RWPE2 (cell line): ENCODE measurements at regions not wholly inside any gene's neighbourhood (a gene's known extent, or its start where the extent isn't known, plus 50 kb on each side); places are given as distances from the start of the nearest gene placed in this dataset.
"Not testable (repeated sequence)": the region's sequence is repeated elsewhere in the genome, so short reads cannot be mapped to it uniquely, and the experiment has no call there.

Experiments
- ATAC-seq: fragments of 200-7000 bp; cut with Tn5 transposase; 3 replicates; pipeline ENCODE4 v1.9.1; 2021; ENCODE audit warnings: low read depth
- DNase-seq: peaks from one replicate; pipeline ENCODE4 v3.0.0-alpha.2; 2020; ENCODE audit warnings: low spot score
- H3K27ac ChIP-seq: fragments of 450-650 bp; 2 replicates; pipeline ENCODE4 v1.5.1; 2017; ENCODE audit warnings: mild to moderate bottlenecking; ENCODE audit not compliant: poor library complexity, severe bottlenecking
- H3K27me3 ChIP-seq: fragments of 250-450 bp; sonication (Bioruptor Pico); 2 replicates; pipeline ENCODE4 v1.5.1; 2021; ENCODE audit warnings: mild to moderate bottlenecking, moderate library complexity; ENCODE audit not compliant: insufficient read depth, poor library complexity, severe bottlenecking
- H3K36me3 ChIP-seq: fragments of 250-450 bp; sonication (Bioruptor Pico); 2 replicates; pipeline ENCODE4 v1.5.1; 2020; ENCODE audit warnings: low read depth, mild to moderate bottlenecking, moderate library complexity
- H3K4me1 ChIP-seq: fragments of 250-450 bp; sonication (Bioruptor Pico); 2 replicates; pipeline ENCODE4 v1.5.1; 2021; ENCODE audit warnings: mild to moderate bottlenecking, moderate library complexity; ENCODE audit not compliant: insufficient read depth, poor library complexity, severe bottlenecking
- H3K4me3 ChIP-seq: fragments of 250-450 bp; sonication (Bioruptor Pico); 2 replicates; pipeline ENCODE4 v1.5.1; 2021; ENCODE audit warnings: mild to moderate bottlenecking, moderate library complexity; ENCODE audit not compliant: severe bottlenecking
- H3K9me3 ChIP-seq: fragments of 250-450 bp; sonication (Bioruptor Pico); 2 replicates; pipeline ENCODE4 v1.5.1; 2021; ENCODE audit warnings: mild to moderate bottlenecking, moderate library complexity; ENCODE audit not compliant: severe bottlenecking
- TF ChIP-seq, protein P1 (sequence below): fragments of 450-650 bp; IDR thresholded peaks from one replicate; pipeline ENCODE4 v1.5.1; 2017; ENCODE audit warnings: mild to moderate bottlenecking, moderate library complexity; ENCODE audit not compliant: poor library complexity, severe bottlenecking

DNA sequence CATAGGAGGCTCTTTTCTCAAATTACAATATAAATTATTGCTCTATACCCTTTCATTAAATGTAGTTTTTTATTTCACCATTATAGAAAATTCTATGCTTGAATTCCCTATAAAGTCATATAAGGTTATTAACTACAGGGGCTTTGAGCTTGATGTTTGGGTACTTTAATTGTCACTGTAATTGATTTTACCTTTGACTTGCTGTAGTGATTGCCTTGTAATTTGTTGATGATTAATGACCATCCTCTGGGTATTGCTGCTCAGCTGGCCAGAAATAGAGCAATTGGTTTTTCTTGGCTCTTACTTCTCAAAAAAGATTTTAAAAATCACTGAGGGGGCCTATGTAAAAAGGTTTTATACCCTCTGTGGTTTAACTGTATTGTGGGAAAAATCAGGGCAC lies 1186.0 kb downstream of the KHDRBS2 start:
- DNase-seq = no peak
- TF ChIP-seq, protein P1, sequence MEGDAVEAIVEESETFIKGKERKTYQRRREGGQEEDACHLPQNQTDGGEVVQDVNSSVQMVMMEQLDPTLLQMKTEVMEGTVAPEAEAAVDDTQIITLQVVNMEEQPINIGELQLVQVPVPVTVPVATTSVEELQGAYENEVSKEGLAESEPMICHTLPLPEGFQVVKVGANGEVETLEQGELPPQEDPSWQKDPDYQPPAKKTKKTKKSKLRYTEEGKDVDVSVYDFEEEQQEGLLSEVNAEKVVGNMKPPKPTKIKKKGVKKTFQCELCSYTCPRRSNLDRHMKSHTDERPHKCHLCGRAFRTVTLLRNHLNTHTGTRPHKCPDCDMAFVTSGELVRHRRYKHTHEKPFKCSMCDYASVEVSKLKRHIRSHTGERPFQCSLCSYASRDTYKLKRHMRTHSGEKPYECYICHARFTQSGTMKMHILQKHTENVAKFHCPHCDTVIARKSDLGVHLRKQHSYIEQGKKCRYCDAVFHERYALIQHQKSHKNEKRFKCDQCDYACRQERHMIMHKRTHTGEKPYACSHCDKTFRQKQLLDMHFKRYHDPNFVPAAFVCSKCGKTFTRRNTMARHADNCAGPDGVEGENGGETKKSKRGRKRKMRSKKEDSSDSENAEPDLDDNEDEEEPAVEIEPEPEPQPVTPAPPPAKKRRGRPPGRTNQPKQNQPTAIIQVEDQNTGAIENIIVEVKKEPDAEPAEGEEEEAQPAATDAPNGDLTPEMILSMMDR = no peak
- H3K27ac ChIP-seq = no peak overlapping the region
- no peak for ATAC-seq
- H3K27me3 ChIP-seq = no peaks in the 10 kb centered on the region
- H3K4me3 ChIP-seq = no peak overlapping the region
- no peaks in the 10 kb centered on the region for H3K9me3 ChIP-seq
- H3K36me3 ChIP-seq = no peaks in the 10 kb centered on the region
- no peaks in the 10 kb centered on the region for H3K4me1 ChIP-seq

- ATAC-seq, H3K4me1 ChIP-seq, H3K27me3 ChIP-seq, H3K36me3 ChIP-seq, DNase-seq, H3K4me3 ChIP-seq, H3K9me3 ChIP-seq, H3K27ac ChIP-seq: not testable (repeated sequence)
Measured at GRCh38 chr6:61099561-61099960, 1186.5 kb downstream of the KHDRBS2 start.

- not testable (repeated sequence) for H3K4me1 ChIP-seq, H3K9me3 ChIP-seq, DNase-seq, H3K4me3 ChIP-seq, H3K27me3 ChIP-seq, ATAC-seq, H3K27ac ChIP-seq, H3K36me3 ChIP-seq
Measured at GRCh38 chr6:61087986-61088385, 1198.0 kb downstream of the KHDRBS2 start.

DNA sequence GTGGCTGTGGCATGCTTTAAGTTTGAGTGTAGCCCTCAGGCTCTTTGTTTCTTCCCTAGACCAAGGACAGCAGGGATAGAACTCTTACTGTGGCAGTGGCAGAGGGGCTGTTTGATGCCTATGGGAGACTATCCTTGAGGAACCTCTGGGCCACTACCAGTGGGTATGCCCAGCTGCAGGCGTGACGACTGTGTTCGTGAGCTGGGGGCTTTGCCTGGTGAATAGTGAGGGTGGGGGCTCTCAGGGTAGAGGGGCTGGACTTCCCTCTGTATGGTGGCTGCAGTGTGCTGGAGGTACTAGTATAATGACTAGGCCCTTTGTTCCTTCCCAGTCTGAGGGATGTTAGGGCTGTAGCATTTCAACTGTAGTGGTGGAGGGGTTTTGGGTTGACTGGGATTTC lies 1242.0 kb downstream of the KHDRBS2 start:
- Histone ChIP-seq H3K4me3 (no peak overlapping the region), H3K4me1 (no peaks in the 10 kb centered on the region), H3K9me3 (no peaks in the 10 kb centered on the region), H3K27ac (no peak overlapping the region), H3K27me3 (no peaks in the 10 kb centered on the region), H3K36me3 (no peaks in the 10 kb centered on the region)
- DNase-seq = no peak
- TF ChIP-seq, protein P1 = no peak
- ATAC-seq = no peak
